Liver (tissue), 3 donors: ENCODE measurements at regions not wholly inside any gene's neighbourhood (a gene's known extent, or its start where the extent isn't known, plus 50 kb on each side); places are given as distances from the start of the nearest gene placed in this dataset.

Source experiments
- ATF3 ChIP-seq: IDR thresholded peaks from 2 replicates; pipeline ENCODE4 v1.6.1; 2016; ENCODE audit warnings: antibody characterized with exemption
- CTCF ChIP-seq: fragments of 150-350 bp; IDR thresholded peaks from 2 replicates; pipeline ENCODE4 v1.5.1; 2017; ENCODE audit warnings: improper control_type of control experiment, low read depth, low read length; ENCODE audit not compliant: missing input control
- EGR1 ChIP-seq, 2 donors: IDR thresholded peaks; 2 replicates each; pipeline ENCODE4 v1.6.1; 2016 to 2018; ENCODE audit warnings: antibody characterized with exemption in 2 of 2, low read depth in 2 of 2
- FOXA1 ChIP-seq: IDR thresholded peaks from 2 replicates; pipeline ENCODE4 v1.6.1; 2016; ENCODE audit warnings: antibody characterized with exemption
- GABPA ChIP-seq, 2 donors: IDR thresholded peaks in 1 of 2; conservative IDR thresholded peaks in 1 of 2; 2 replicates each; pipeline ENCODE4 v1.6.1; 2016; ENCODE audit warnings: antibody characterized with exemption in 2 of 2, mild to moderate bottlenecking in 1 of 2, moderate library complexity in 1 of 2
- JUND ChIP-seq, 2 donors: IDR thresholded peaks; 2 replicates each; pipeline ENCODE4 v1.6.1; 2016; ENCODE audit warnings: antibody characterized with exemption in 2 of 2
- MAX ChIP-seq: IDR thresholded peaks from 2 replicates; pipeline ENCODE4 v1.6.1; 2016; ENCODE audit warnings: antibody characterized with exemption
- RAD21 ChIP-seq, 2 donors: IDR thresholded peaks; 2 replicates each; pipeline ENCODE4 v1.6.1; 2016; ENCODE audit warnings: antibody characterized with exemption in 2 of 2, mild to moderate bottlenecking in 2 of 2
- RXRA ChIP-seq, 2 donors: IDR thresholded peaks; 2 replicates each; pipeline ENCODE4 v1.6.1; 2017 to 2018; ENCODE audit warnings: antibody characterized with exemption in 2 of 2, mild to moderate bottlenecking in 1 of 2
- SP1 ChIP-seq: IDR thresholded peaks from 2 replicates; pipeline ENCODE4 v1.6.1; 2018; ENCODE audit warnings: antibody characterized with exemption, mild to moderate bottlenecking
- YY1 ChIP-seq: IDR thresholded peaks from 2 replicates; pipeline ENCODE4 v1.6.1; 2016; ENCODE audit warnings: antibody characterized with exemption, mild to moderate bottlenecking
- ZBTB33 ChIP-seq: IDR thresholded peaks from 2 replicates; pipeline ENCODE4 v1.6.1; 2016; ENCODE audit warnings: antibody characterized with exemption
- donor health status: healthy.
- donor health status: healthy.

GRCh38 chr9:19630760-19631159, 158.1 kb downstream of the SLC24A2 start:
- TF ChIP-seq ATF3: no peak
- no peak for TF ChIP-seq GABPA (IDR thresholded peaks at IDR 0.05 in 1 of 2, conservative IDR thresholded peaks at IDR 0.05 in 1 of 2)
- no peak for TF ChIP-seq CTCF
- no peak for TF ChIP-seq JUND (IDR thresholded peaks at IDR 0.05)
- no peak for TF ChIP-seq RXRA (IDR thresholded peaks at IDR 0.05)
- no peak for TF ChIP-seq ZBTB33
- TF ChIP-seq EGR1 (IDR thresholded peaks at IDR 0.05; ENCODE audit: low read depth in 2 of 2): no peak
- TF ChIP-seq FOXA1: no peak
- TF ChIP-seq RAD21 (IDR thresholded peaks at IDR 0.05): no peak
- no peak for TF ChIP-seq YY1
- no peak for TF ChIP-seq MAX
- no peak for TF ChIP-seq SP1
